Keratinocyte (primary cell): ENCODE measurements at regions not wholly inside any gene's neighbourhood (a gene's known extent, or its start where the extent isn't known, plus 50 kb on each side); places are given as distances from the start of the nearest gene placed in this dataset.

Experiments
- DNase-seq: peaks from one replicate; pipeline ENCODE4 v3.0.0-alpha.2; 2011; ENCODE audit warnings: low read depth, missing footprints, low spot score
- FAIRE-seq: peaks from 2 replicates; lab custom pipeline; 2011; peaks lifted over from hg19 to GRCh38; lab: Jason Lieb, UNC
- H2AFZ ChIP-seq: 2 replicates; pipeline ENCODE4 v1.6.0; 2012; ENCODE audit warnings: low read length, control low read depth, inconsistent platforms; ENCODE audit not compliant: control insufficient read depth
- H3K27ac ChIP-seq: 2 replicates; pipeline ENCODE4 v1.5.1; 2011; ENCODE audit warnings: low read length; ENCODE audit not compliant: control insufficient read depth, insufficient read depth
- H3K27me3 ChIP-seq: 3 replicates; pipeline ENCODE4 v1.6.0; 2011; ENCODE audit warnings: low read length; ENCODE audit not compliant: control insufficient read depth, insufficient read depth; ENCODE audit errors: extremely low read depth
- H3K36me3 ChIP-seq, 2 experiments: 2 replicates in 1 of 2; 3 replicates in 1 of 2; pipeline ENCODE4 v1.5.1; 2011; ENCODE audit warnings: low read length in 2 of 2, mild to moderate bottlenecking in 1 of 2; ENCODE audit not compliant: control insufficient read depth in 2 of 2, insufficient read depth in 2 of 2; ENCODE audit errors: extremely low read depth in 1 of 2
- H3K4me1 ChIP-seq: 3 replicates; pipeline ENCODE4 v1.5.1; 2011; ENCODE audit warnings: low read length; ENCODE audit not compliant: control insufficient read depth, insufficient read depth; ENCODE audit errors: extremely low read depth
- H3K4me2 ChIP-seq: 3 replicates; pipeline ENCODE4 v1.6.0; 2011; ENCODE audit warnings: low read depth, low read length; ENCODE audit not compliant: control insufficient read depth, insufficient read depth; ENCODE audit errors: extremely low read depth
- H3K4me3 ChIP-seq, 3 experiments: fragments of 200-600 bp in 1 of 3; sonication (generic) in 1 of 3; 2 replicates in 2 of 3; 3 replicates in 1 of 3; pipeline ENCODE4 v1.5.1; 2011 to 2016; ENCODE audit warnings: low read length in 3 of 3, mild to moderate bottlenecking in 3 of 3, control low read depth in 2 of 3, inconsistent platforms in 1 of 3, low read depth in 1 of 3, mixed read lengths in 1 of 3, mixed run types in 1 of 3, moderate library complexity in 1 of 3; ENCODE audit not compliant: control insufficient read depth in 2 of 3, insufficient read depth in 2 of 3; ENCODE audit errors: extremely low read depth in 1 of 3
- H3K79me2 ChIP-seq: 2 replicates; pipeline ENCODE4 v1.6.0; 2012; ENCODE audit warnings: low read length; ENCODE audit not compliant: control insufficient read depth, insufficient read depth
- H3K9ac ChIP-seq: 3 replicates; pipeline ENCODE4 v1.6.0; 2011; ENCODE audit warnings: low read length; ENCODE audit not compliant: control insufficient read depth, insufficient read depth; ENCODE audit errors: extremely low read depth
- H3K9me1 ChIP-seq: 3 replicates; pipeline ENCODE4 v1.6.0; 2011; ENCODE audit warnings: low read length; ENCODE audit not compliant: control insufficient read depth, insufficient read depth; ENCODE audit errors: extremely low read depth
- H3K9me3 ChIP-seq: 2 replicates; pipeline ENCODE4 v1.5.1; 2012; ENCODE audit warnings: low read depth, low read length; ENCODE audit not compliant: control insufficient read depth
- H4K20me1 ChIP-seq: 3 replicates; pipeline ENCODE4 v1.6.0; 2011; ENCODE audit warnings: low read length; ENCODE audit not compliant: control insufficient read depth, insufficient read depth; ENCODE audit errors: extremely low read depth
- CTCF ChIP-seq, 3 experiments: IDR thresholded peaks in 1 of 3; conservative IDR thresholded peaks in 1 of 3; optimal IDR thresholded peaks in 1 of 3; 2 replicates in 2 of 3; 3 replicates in 1 of 3; pipeline versions ENCODE3 to v1.5.1; 2011; ENCODE audit warnings: low read length in 3 of 3, mild to moderate bottlenecking in 3 of 3, moderate library complexity in 2 of 3, control low read depth in 1 of 3, inconsistent platforms in 1 of 3; ENCODE audit not compliant: insufficient read depth in 2 of 3; ENCODE audit errors: extremely low read depth in 1 of 3
- EZH2 ChIP-seq: IDR thresholded peaks from one replicate; pipeline ENCODE4 v1.6.1; 2012; ENCODE audit warnings: inconsistent platforms, mild to moderate bottlenecking, low read length, moderate library complexity
- dilution Hi-C: fragments of 300-500 bp; cut with MboI; formaldehyde crosslinking; loops from one replicate; pipeline ENCODE4 v1.7.0; 2020; ENCODE audit warnings: low sequenced_read_pairs; ENCODE audit not compliant: extremely low pct_ligation_motif_present

- H4K20me1 ChIP-seq: no peaks in the 10 kb centered on the region
- no peak for DNase-seq
- H3K4me3 ChIP-seq: no peak overlapping the region
- no peaks in the 10 kb centered on the region for H3K9me1 ChIP-seq
- no peak overlapping the region for H3K9ac ChIP-seq
- no peaks in the 10 kb centered on the region for H3K4me1 ChIP-seq
- FAIRE-seq: no peak
- dilution Hi-C loops: no loop called here
- H2AFZ ChIP-seq: no peak overlapping the region
- H3K36me3 ChIP-seq: no peaks in the 10 kb centered on the region
- H3K27me3 ChIP-seq: no peaks in the 10 kb centered on the region
- TF ChIP-seq EZH2 (no peak), CTCF (optimal IDR thresholded peaks at IDR 0.05 in 1 of 3, IDR thresholded peaks at IDR 0.05 in 1 of 3, conservative IDR thresholded peaks at IDR 0.05 in 1 of 3; ENCODE audit: extremely low read depth in 1 of 3, insufficient read depth in 2 of 3, low read length in 3 of 3) (no peak)
- no peaks in the 10 kb centered on the region for H3K79me2 ChIP-seq
- H3K4me2 ChIP-seq: no peak overlapping the region
- H3K27ac ChIP-seq: no peak overlapping the region
- no peaks in the 10 kb centered on the region for H3K9me3 ChIP-seq
These were observed 512.2 kb upstream of the ADAMTS16 start for GRCh38 chr5:4627929-4628328.

GRCh38 chr5:4628645-4629385 is 511.3 kb upstream of the ADAMTS16 start:
- Histone ChIP-seq H3K79me2 (no peaks in the 10 kb centered on the region), H2AFZ (no peak overlapping the region), H3K9ac (no peak overlapping the region), H3K9me3 (no peaks in the 10 kb centered on the region), H4K20me1 (no peaks in the 10 kb centered on the region), H3K9me1 (no peaks in the 10 kb centered on the region), H3K27ac (no peak overlapping the region), H3K4me2 (no peak overlapping the region), H3K27me3 (no peaks in the 10 kb centered on the region), H3K4me1 (no peaks in the 10 kb centered on the region), H3K36me3 (no peaks in the 10 kb centered on the region), H3K4me3 (no peak overlapping the region)
- DNase-seq (no peak), FAIRE-seq (no peak)
- TF ChIP-seq EZH2: no peak
- TF ChIP-seq CTCF (optimal IDR thresholded peaks at IDR 0.05 in 1 of 3, IDR thresholded peaks at IDR 0.05 in 1 of 3, conservative IDR thresholded peaks at IDR 0.05 in 1 of 3; ENCODE audit: extremely low read depth in 1 of 3, insufficient read depth in 2 of 3, low read length in 3 of 3): no peak
- dilution Hi-C loops: no loop called here
